UCSD-AML1 (cell line): ENCODE measurements at regions not wholly inside any gene's neighbourhood (a gene's known extent, or its start where the extent isn't known, plus 50 kb on each side); places are given as distances from the start of the nearest gene placed in this dataset.
"Not testable (repeated sequence)": the region's sequence is repeated elsewhere in the genome, so short reads cannot be mapped to it uniquely, and the experiment has no call there.

Experiments used
- DNase-seq: peaks from one replicate; lab custom pipeline; 2025; ENCODE audit not compliant: unreplicated experiment; lab: John Stamatoyannopoulos, UW

- DNase-seq: no peak
These were observed 461.1 kb upstream of the NUDT12 start for GRCh38 chr5:104023739-104024138.

GRCh38 chr5:104019956-104020355, 457.4 kb upstream of the NUDT12 start:
- DNase-seq: no peak

- no peak for DNase-seq
These were observed 455.7 kb upstream of the NUDT12 start for GRCh38 chr5:104018299-104018698.

- DNase-seq: no peak
These were observed 454.1 kb upstream of the NUDT12 start for GRCh38 chr5:104016646-104017045.

- DNase-seq: no peak
These were observed 453.2 kb upstream of the NUDT12 start for GRCh38 chr5:104015765-104016164.

GRCh38 chr5:104002783-104003182, 440.2 kb upstream of the NUDT12 start:
- DNase-seq: not testable (repeated sequence)

- DNase-seq: no peak
These were observed 438.5 kb upstream of the NUDT12 start for GRCh38 chr5:104001136-104001535.

- no peak for DNase-seq
These were observed 430.4 kb upstream of the NUDT12 start for GRCh38 chr5:103993031-103993430.

- no peak for DNase-seq
These were observed 427.5 kb upstream of the NUDT12 start for GRCh38 chr5:103990064-103990463.

GRCh38 chr5:103981592-103981991, 419.0 kb upstream of the NUDT12 start:
- DNase-seq: no peak

GRCh38 chr5:103973669-103974068, 411.1 kb upstream of the NUDT12 start:
- no peak for DNase-seq

- not testable (repeated sequence) for DNase-seq
These were observed 403.7 kb upstream of the NUDT12 start for GRCh38 chr5:103966295-103966694.

GRCh38 chr5:103962023-103962422, 399.4 kb upstream of the NUDT12 start:
- no peak for DNase-seq

GRCh38 chr5:103953601-103954382, 391.2 kb upstream of the NUDT12 start:
- no peak for DNase-seq

- DNase-seq: no peak
These were observed 389.2 kb upstream of the NUDT12 start for GRCh38 chr5:103951776-103952175.

GRCh38 chr5:103943230-103943629, 380.6 kb upstream of the NUDT12 start:
- no peak for DNase-seq

- DNase-seq: no peak
These were observed 380.1 kb upstream of the NUDT12 start for GRCh38 chr5:103942587-103943186.

- no peak for DNase-seq
These were observed 379.0 kb upstream of the NUDT12 start for GRCh38 chr5:103941596-103941995.

- DNase-seq: no peak
These were observed 375.6 kb upstream of the NUDT12 start for GRCh38 chr5:103938146-103938695.

- no peak for DNase-seq
These were observed 366.9 kb upstream of the NUDT12 start for GRCh38 chr5:103929338-103930013.

- DNase-seq: no peak
These were observed 365.1 kb upstream of the NUDT12 start for GRCh38 chr5:103927739-103928138.
